HG03280 (cell line): ENCODE measurements at regions not wholly inside any gene's neighbourhood (a gene's known extent, or its start where the extent isn't known, plus 50 kb on each side); places are given as distances from the start of the nearest gene placed in this dataset.
"Not testable (repeated sequence)": the region's sequence is repeated elsewhere in the genome, so short reads cannot be mapped to it uniquely, and the experiment has no call there.

Source experiments
- ATAC-seq: cut with Tn5 transposase; IDR thresholded peaks from one replicate; pipeline ENCODE4 v1.9.1; 2021; ENCODE audit warnings: mild to moderate bottlenecking, moderate library complexity; ENCODE audit not compliant: unreplicated experiment

- ATAC-seq, result no peak
These were observed 552.8 kb upstream of the NR5A2 start for GRCh38 chr1:199474738-199475137.

DNA sequence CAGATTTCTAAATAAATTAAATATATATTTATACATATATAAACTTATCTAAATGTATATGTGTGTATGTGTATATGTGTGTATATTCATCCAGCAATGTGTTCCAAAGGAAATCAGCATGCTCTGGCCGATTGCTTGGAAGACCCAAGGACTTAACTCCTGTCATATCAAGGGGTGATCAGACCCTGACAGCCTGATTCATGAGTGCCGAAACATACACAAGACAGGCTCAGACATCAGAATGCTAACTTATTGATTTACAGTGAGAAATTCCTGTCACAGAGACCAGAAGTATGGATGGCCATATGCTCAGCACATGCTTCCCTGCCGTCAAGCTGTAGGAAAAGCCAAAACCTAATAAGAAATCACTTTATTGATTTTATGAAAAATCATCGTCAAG is 545.1 kb upstream of the NR5A2 start:
- ATAC-seq, result no peak

DNA sequence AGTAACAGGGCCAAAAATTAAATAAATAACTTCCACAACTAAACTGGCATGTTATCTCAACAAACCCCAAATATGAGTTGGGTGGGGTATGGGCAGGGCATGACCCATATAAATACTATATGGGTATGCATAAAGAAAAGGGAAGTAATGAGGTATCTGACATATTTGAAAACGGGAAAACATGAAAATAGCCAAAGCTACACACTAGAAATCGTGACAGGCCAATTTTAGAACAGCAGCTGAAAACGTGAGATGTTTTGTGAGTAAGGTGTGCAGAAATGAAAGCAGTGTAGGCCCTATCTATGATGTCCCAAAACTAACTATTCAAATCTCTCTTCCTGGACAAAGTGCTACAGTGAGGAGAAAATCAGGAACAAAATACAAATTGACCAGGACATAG is 537.9 kb upstream of the NR5A2 start:
- ATAC-seq, result no peak

GRCh38 chr1:199490769-199491527 is 536.6 kb upstream of the NR5A2 start:
- no peak for ATAC-seq

DNA sequence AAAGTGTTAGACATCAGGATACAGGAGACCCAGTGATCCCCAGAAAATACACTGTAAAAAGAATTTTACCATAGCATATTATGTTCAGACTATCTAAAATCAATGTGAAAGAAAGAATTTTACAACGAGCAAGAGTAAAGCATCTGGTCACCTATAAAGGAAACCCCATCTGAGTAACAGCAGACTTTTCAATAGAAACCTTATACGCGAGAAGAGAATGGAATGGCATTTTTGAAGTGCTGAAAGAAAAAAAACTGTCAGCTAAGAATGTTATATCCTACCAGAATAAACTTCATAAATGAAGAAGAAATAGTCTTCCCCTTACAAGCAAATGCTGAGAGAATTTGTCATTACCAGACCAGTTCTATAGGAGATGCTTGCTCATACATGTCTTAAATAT is 532.1 kb upstream of the NR5A2 start:
- no peak for ATAC-seq

DNA sequence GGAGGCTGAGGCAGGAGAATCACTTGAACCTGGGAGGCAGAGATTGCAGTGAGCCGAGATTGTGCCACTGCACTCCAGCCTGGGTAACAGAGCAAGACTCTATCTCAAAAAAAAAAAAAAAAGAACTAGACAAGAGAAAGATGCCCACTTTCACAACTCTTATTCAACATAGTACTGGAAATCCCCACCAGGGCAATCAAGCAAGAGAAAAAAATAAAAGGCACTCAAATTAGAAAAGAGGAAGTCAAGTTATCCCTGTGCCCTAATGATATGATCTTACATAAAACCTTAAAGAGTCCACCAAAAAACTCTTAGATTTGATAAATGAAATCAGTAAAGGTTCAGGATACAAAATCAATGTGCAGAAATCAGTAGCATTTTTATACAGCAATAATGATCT is 528.7 kb upstream of the NR5A2 start:
- not testable (repeated sequence) for ATAC-seq

DNA sequence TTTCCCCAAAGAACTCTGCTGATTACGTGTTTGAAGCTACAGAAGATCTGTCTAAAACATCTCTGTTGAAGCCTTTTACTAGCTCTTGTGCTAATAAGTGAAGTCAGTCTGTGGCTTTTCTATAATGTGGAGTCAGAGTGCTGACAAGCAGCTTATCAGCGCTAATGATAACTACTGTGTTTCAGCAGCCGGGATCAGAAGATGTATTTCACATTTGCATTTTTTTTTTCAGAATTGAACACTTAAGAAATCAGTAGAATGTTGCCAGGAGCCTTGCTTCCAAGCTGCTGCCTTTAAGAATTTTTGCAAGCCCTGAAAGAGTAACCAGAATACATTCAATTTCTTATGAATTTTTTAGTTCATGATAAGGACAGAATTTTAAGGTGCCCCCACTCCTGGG is 519.4 kb upstream of the NR5A2 start:
- ATAC-seq, result no peak

GRCh38 chr1:199508653-199509052 is 518.9 kb upstream of the NR5A2 start:
- no peak for ATAC-seq

- ATAC-seq, result no peak
These were observed 518.1 kb upstream of the NR5A2 start for GRCh38 chr1:199509456-199509855.

- ATAC-seq, result no peak
These were observed 517.2 kb upstream of the NR5A2 start for GRCh38 chr1:199510314-199510713.

DNA sequence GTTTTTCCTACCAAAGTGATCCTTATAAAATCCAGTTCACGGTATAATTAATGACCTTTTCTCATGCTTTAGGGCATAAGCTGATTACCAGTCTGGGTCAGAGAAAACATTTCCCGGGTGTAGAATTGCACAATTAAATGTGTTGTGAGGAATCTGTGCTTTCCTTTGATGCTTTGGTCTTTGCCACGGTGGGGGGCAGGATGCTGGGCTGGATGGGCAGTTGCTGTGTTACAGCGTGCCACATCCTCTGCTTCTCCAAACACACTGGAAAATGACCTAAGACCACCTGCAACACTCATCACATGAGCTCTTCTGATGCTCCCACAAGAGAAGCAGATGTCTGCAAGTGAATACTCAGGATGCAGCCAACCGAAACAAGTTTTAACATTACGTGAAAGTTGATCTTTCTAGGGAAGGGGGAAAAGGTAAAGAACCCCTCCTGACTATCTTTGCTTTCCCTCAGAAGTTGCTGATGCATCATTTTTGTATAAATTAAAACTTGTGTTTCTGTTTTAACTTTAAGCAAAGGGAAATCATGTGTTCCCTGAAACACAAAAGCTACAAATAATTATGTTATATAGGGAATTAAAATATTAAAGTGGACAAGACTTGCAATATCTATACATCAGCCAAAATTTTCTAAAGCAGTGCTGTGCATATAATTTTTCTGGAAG is 515.3 kb upstream of the NR5A2 start:
- no peak for ATAC-seq

- ATAC-seq, result no peak
These were observed 512.2 kb upstream of the NR5A2 start for GRCh38 chr1:199515261-199515660.

DNA sequence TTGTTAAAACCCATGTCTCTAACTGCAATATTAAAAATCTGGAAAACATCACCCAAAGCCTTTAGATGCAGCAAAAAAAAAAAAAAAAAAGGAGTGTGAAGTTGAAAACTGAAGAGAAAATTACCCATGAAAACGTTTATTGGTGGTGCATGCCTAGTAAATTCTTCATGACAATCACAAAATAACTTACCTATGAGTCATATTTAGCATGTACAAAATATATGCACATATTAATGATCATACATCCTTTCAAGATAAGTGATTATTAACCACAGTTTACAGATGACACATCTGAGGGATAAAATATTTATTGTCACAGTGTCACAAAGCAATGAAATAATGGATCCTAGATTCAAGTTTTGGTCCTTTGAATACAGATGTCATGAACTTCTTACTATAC is 505.2 kb upstream of the NR5A2 start:
- no peak for ATAC-seq

- no peak for ATAC-seq
These were observed 504.6 kb upstream of the NR5A2 start for GRCh38 chr1:199522936-199523335.

DNA sequence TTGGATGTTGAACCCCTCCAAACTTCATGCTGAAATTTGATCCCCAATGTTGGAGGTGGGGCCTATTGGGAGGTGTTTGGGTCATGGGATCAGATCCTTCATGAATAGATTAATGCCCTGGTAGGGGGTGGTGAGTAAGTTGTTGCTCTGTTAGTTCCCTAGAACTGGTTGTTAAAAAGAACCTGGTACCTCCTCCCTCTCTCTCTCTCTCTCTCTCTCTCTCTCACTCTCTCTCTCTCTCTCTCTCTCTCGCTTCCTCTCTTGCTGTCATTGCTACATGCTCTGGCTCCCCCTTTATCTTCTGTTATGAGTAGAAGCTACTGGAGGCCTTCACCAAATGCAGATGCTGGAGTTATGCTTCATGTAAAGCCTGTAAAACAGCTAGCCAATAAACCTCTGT is 498.2 kb upstream of the NR5A2 start:
- ATAC-seq, result no peak

DNA sequence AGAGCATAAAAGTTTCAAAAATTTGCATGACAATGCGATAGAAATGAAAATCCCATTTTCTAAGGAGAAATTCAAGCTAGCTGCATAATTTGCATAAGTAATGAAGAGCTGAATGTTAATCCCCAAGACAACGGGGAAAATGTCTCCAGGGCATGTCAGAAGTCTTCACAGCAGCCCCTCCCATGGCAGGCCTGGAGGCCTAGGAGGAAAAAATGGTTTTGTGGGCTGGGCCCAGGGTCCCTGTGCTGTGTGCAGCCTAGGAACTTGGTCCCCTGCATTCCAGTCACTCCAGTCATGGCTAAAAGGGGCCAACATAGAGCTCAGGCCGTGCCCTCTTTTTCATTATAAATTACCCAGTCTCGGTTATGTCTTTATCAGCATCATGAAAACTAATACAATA is 494.1 kb upstream of the NR5A2 start:
- not testable (repeated sequence) for ATAC-seq

- no peak for ATAC-seq
These were observed 481.7 kb upstream of the NR5A2 start for GRCh38 chr1:199545780-199546179.

DNA sequence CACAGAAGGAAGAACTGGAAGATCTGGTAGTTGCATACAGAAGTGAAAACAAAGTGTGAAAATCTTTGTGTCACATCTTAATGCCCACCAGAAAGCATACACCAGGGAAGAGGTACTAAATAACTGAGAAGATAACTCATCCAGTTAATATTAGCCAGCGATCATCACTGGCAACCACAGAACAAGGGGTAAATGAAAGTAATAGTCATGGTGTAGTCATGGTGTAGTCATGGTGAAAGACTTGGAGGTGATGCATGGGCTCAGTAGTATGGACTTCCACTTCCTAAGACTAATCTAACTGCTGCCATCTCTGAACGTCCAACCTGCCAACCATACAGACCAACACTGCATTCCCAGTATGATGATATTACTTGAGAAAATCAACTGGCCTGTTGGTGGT is 481.2 kb upstream of the NR5A2 start:
- ATAC-seq, result no peak

- no peak for ATAC-seq
These were observed 478.1 kb upstream of the NR5A2 start for GRCh38 chr1:199549421-199549820.

DNA sequence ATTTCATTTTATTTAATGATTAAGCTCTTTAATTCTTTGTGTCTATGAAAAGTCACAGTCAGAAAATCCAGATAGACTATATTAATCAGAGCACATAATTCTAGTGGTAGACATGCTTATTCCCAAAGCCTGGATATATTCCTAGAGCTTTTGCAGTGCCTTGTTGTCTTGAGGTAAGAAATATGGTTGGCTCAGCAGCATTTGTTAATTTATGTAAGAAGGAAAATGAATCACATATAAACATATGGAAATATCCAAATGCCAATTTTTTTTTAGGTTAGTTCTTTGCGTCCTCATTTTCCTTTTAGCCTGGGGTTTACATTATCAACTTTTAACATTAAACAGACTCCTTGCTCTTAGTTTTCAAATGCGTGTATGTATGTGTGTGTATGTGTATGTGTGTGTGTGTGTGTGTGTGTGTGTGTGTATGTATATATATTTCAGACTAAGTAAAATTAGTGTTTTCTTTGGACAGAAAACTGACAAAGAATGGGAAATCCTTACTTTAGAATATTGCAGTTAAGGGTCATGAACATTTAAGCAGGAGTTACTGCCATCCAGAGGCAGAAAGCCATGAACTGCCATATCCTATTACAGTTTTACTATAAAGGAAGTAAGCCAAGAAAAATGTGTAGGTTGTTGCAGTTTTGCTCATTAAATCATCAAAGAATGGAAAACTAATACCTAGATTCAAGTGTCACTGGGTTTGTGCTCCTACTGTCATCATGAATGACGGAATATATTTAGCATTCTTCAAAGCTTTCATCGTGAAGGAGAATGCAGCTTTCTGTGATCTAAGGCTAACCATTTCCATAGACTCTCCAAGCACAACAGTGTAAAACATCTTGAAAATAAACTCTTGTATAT is 477.1 kb upstream of the NR5A2 start:
- no peak for ATAC-seq

- ATAC-seq, result no peak
These were observed 475.4 kb upstream of the NR5A2 start for GRCh38 chr1:199551967-199552565.
